MCF 10A (cell line): ENCODE measurements at regions not wholly inside any gene's neighbourhood (a gene's known extent, or its start where the extent isn't known, plus 50 kb on each side); places are given as distances from the start of the nearest gene placed in this dataset.

Source experiments
- BruUV-seq: library from RNA; stranded (reverse); fragments of 400-500 nt; replicated peaks from 2 replicates; lab custom pipeline; 2021; lab: Mats Ljungman, UMichigan
- CTCF ChIA-PET: fragments of 300-600 bp; sonication (Branson Sonifier 250); formaldehyde crosslinking; extraction: SDS; loops from one replicate; lab custom pipeline; 2021; ENCODE audit warnings: antibody characterized with exemption, inconsistent platforms; lab: Yijun Ruan, JAX
- POLR2A ChIA-PET: fragments of 300-600, 350-650 bp; sonication (Branson Sonifier 250); formaldehyde crosslinking; extraction: SDS; loops from one replicate; lab custom pipeline; 2020; ENCODE audit warnings: antibody characterized with exemption, inconsistent platforms; lab: Yijun Ruan, JAX
- DNase-seq: peaks from one replicate; pipeline ENCODE4 v3.0.0-alpha.2; 2018; ENCODE audit not compliant: unreplicated experiment
- H3K27ac Mint-ChIP-seq: one replicate; pipeline ENCODE4 v1.8.0; 2022; ENCODE audit warnings: mild to moderate bottlenecking, low read depth, mixed read lengths; ENCODE audit not compliant: unreplicated experiment
- H3K27me3 Mint-ChIP-seq: one replicate; pipeline ENCODE4 v1.8.0; 2022; ENCODE audit warnings: mixed read lengths; ENCODE audit not compliant: insufficient read depth, unreplicated experiment
- H3K36me3 Mint-ChIP-seq: one replicate; pipeline ENCODE4 v1.8.0; 2022; ENCODE audit warnings: mild to moderate bottlenecking, moderate library complexity, mixed read lengths; ENCODE audit not compliant: insufficient read depth, unreplicated experiment
- H3K4me1 Mint-ChIP-seq: one replicate; pipeline ENCODE4 v1.8.0; 2022; ENCODE audit warnings: mixed read lengths; ENCODE audit not compliant: insufficient read depth, unreplicated experiment
- H3K4me3 Mint-ChIP-seq: one replicate; pipeline ENCODE4 v1.8.0; 2022; ENCODE audit warnings: mild to moderate bottlenecking, moderate library complexity, mixed read lengths; ENCODE audit not compliant: unreplicated experiment
- H3K9me3 Mint-ChIP-seq: one replicate; pipeline ENCODE4 v1.8.0; 2022; ENCODE audit warnings: mixed read lengths; ENCODE audit not compliant: unreplicated experiment
- CTCF ChIP-seq: fragments of 200-600 bp; IDR thresholded peaks from one replicate; pipeline ENCODE4 v1.8.0; 2022; ENCODE audit warnings: antibody characterized with exemption, mild to moderate bottlenecking; ENCODE audit not compliant: unreplicated experiment
- intact Hi-C: fragments of 100-400 bp; cut with micrococcal nuclease; formaldehyde crosslinking; loops from 2 replicates; pipeline ENCODE4 v1.14.1; 2022

- Mint-ChIP-seq H3K4me3 (no peak overlapping the region), H3K27ac (no peak overlapping the region), H3K27me3 (no peaks in the 10 kb centered on the region), H3K4me1 (no peaks in the 10 kb centered on the region), H3K9me3 (no peaks in the 10 kb centered on the region), H3K36me3 (peaks cover 51% of the 10 kb centered on the region)
- no peak for TF ChIP-seq CTCF
- intact Hi-C loops, result no loop called here
- DNase-seq, result no peak
- POLR2A ChIA-PET, result no interaction called here
- CTCF ChIA-PET, result no interaction called here
- BruUV-seq, result no TSS peak
Observed at GRCh38 chrX:2620576-2620975, 70.5 kb upstream of the CD99 start.

DNA sequence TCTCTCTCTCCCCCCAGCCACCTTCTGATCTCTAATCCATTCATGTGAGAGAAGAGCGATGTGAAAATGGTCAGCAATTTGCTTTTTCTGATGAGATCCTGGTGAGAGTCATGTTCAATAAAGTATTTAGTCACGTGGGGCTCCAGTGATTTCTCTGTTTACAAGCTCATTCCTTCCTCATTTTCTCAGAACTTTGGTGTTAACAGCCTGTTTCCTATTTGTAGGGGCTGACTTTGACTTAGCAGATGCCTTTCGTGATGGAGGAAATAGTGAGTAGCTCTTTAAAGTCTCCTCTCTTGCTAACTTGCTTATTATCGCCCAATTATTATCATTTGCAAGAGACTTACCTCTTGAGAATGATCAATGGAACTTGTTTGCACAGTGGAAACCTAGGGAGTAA lies 72.6 kb upstream of the CD99 start:
- no peaks in the 10 kb centered on the region for H3K4me1 Mint-ChIP-seq
- BruUV-seq, result no TSS peak
- no peak for TF ChIP-seq CTCF
- intact Hi-C loops, result no loop called here
- ChIA-PET CTCF (no interaction called here), POLR2A (no interaction called here)
- H3K27ac Mint-ChIP-seq, result no peak overlapping the region
- DNase-seq, result no peak
- no peak overlapping the region for H3K4me3 Mint-ChIP-seq
- no peaks in the 10 kb centered on the region for H3K9me3 Mint-ChIP-seq
- H3K36me3 Mint-ChIP-seq, result peaks cover 51% of the 10 kb centered on the region
- no peaks in the 10 kb centered on the region for H3K27me3 Mint-ChIP-seq

DNA sequence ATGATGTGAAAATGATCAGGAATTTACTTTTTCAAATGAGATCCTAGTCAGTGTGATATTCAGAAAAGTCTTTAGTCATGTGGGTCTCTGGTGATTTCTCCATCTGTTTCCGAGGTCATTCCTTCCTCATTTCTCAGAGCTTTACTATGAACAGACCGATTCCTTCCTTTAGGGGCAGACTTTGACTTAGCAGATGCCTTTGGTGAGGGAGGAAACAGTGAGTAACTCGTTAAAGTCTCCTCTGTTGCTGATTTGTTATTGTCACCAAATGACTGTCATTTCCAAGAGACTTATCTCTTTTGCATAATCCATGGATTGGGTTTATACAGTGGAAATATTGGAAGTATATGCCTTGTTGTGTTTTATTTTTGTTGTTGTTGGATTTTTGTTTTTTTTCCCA lies 76.2 kb upstream of the CD99 start:
- Mint-ChIP-seq H3K27me3 (no peaks in the 10 kb centered on the region), H3K9me3 (no peaks in the 10 kb centered on the region), H3K4me3 (no peak overlapping the region), H3K36me3 (peaks cover 45% of the 10 kb centered on the region), H3K27ac (peak overlapping the region; percentile 37), H3K4me1 (peaks cover 11% of the 10 kb centered on the region)
- CTCF ChIA-PET, result no interaction called here
- TF ChIP-seq CTCF, result no peak
- DNase-seq, result no peak
- intact Hi-C loops, result loop anchor here (5.0 kb wide), 1 partner anchor 1163 kb away; the partner anchor contains the start of gene ASMTL
- BruUV-seq, result no TSS peak
- POLR2A ChIA-PET, result no interaction called here

DNA sequence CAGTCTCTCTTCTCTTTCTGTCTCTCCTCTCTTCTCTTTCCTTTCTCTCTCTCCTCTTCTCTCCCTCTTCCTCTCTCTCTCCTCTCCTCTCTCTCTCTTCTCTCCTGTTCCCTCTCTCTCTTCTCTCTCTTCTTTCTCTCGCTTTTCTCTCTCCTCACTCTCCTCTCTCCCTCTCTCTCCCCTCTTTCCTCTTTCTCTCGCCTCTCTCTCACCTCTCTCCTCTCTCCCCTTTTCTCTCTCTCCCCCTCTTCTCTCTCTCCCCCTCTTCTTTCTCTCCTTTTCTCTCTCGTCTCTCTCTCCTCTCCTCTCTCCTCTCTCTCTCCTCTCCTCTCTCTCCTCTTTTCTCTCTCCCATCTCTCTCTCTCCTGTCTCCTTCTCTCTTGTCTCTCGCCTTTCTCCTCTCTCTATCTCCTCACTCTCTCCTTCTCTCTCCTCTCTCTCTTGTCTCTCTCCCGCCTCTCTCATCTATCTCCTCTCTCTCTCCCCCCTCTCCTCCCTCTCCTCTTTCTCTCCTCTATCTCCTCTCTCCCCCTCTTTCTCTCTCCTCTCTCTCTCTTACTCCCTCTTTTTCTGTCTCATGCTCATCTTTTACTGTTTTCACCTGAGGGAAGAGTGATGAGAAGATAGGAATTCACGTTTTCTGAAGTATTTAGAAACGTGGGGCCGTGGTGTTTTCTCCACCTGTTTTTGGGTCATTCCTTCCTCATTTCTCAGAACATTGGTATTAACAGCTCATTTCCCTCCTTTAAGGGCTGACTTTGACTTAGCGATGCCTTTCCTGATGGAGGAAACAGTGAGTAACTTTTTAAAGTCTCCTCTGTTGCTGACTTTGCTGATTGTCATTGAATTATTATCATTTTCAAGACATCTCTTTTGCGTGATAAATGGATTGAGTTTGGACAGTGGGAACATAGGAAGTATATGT lies 80.6 kb upstream of the CD99 start:
- peak overlapping the region; percentile 71 for H3K4me3 Mint-ChIP-seq
- H3K4me1 Mint-ChIP-seq, result peaks cover 18% of the 10 kb centered on the region
- DNase-seq, result no peak
- H3K27ac Mint-ChIP-seq, result peak overlapping the region; percentile 25
- no TSS peak for BruUV-seq
- H3K27me3 Mint-ChIP-seq, result no peaks in the 10 kb centered on the region
- CTCF ChIA-PET, result no interaction called here
- peaks cover 26% of the 10 kb centered on the region for H3K36me3 Mint-ChIP-seq
- POLR2A ChIA-PET, result no interaction called here
- TF ChIP-seq CTCF, result no peak
- intact Hi-C loops, result loop anchor here (5.0 kb wide), 1 partner anchor 1158 kb away; the partner anchor contains the start of gene ASMTL
- peaks cover 8% of the 10 kb centered on the region for H3K9me3 Mint-ChIP-seq
